GM21423 (cell line): ENCODE measurements at regions not wholly inside any gene's neighbourhood (a gene's known extent, or its start where the extent isn't known, plus 50 kb on each side); places are given as distances from the start of the nearest gene placed in this dataset.
"Not testable (repeated sequence)": the region's sequence is repeated elsewhere in the genome, so short reads cannot be mapped to it uniquely, and the experiment has no call there.

ENCODE experiments used
- ATAC-seq: cut with Tn5 transposase; IDR thresholded peaks from one replicate; pipeline ENCODE4 v1.9.1; 2021; ENCODE audit warnings: mild to moderate bottlenecking, moderate library complexity; ENCODE audit not compliant: unreplicated experiment

DNA sequence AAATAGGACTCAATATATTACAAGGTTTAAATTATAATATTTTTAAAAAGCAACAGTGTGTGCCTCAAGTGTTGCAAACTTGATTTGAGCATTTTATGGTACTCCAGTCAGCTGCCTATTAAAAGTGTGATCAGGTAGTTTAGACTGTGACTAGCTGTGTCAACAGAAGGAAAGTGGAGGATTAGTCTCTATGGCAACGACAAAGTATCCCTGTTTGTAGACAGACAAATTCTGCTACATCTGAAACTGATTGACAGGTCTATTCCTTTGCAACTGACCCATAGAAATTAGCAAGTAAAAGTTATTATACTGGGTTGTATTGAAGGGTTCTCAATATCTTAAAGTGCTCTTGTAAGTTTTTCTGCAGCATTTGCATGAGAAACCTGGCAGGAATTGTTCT lies 249.8 kb upstream of the ARRDC3 start:
- ATAC-seq: no peak

DNA sequence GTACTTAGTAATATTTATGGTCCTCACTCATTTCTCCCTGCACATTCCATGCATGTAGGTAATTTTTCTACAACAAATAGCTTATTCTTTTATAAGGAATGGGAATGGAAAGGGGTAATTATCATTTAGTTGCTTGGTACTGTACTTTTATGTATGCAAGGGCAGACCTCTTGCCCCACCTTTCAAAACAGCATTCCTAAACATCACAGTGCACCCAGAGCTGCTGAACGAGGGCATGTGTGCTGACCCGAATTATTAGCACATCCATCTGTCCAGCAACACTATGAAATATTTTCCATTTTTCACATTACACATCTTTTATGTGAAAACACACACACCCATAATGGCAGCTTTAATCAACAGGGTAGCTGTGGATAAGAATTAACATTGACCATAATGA lies 228.6 kb upstream of the ARRDC3 start:
- no peak for ATAC-seq

GRCh38 chr5:91607675-91608074 lies 224.6 kb upstream of the ARRDC3 start:
- ATAC-seq: no peak

DNA sequence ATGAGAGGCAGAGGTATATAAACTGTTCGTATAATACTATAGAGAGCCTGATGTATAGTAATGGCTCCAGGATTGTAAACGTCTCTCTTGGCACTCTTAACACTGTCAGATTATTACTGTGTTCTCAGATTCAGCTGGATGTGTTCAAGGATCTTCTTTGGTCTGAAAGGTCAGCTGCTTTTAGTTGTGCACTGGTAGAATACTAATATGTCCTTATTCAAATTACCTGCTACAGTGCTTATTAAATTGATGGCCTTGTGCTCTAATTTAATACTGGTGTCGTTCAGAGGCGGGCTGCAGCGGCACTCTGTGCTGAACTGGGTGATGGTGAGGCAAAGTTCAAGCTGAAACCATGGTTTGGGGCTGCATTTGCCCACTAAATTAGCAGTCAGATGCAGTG lies 216.7 kb upstream of the ARRDC3 start:
- no peak for ATAC-seq

DNA sequence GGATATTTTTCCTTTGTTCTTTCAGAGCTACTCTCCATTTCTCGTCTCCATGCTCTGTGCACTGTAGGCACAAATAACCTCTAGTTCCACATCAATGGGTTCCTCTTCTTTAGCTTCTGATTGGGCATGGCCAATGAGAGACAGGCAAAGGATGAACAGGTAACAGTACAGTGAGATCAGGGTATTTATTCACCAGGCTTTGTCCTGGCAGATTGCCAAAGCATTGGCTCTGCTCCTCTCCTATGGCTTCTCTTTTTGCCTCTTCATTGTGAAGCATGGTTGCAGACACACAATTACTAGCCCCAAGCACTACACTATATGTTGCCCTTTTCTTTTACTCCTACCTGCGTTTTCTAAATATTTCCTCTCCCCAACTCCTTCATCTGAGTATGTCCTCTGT lies 215.1 kb upstream of the ARRDC3 start:
- no peak for ATAC-seq

DNA sequence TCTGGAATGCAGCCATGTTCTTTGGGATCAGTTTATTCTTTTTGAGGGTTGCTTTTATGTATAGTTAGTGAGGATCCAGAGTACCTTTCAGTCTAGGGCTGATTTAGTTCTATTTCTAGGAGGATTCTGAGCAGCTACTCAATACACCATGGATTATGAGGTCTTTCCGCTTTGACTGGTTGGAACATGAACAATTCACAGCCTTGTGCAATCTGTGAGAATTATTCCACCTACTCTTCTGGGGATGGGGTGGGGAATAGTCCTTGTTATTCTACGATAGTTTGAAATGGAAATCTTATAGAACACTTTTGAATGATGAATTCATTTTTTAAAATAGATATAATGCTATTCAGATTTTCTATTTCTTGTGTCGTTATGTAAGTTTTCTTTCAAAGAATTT lies 212.3 kb upstream of the ARRDC3 start:
- no peak for ATAC-seq

- ATAC-seq: no peak
Observed at GRCh38 chr5:91591076-91591475, 208.0 kb upstream of the ARRDC3 start.

DNA sequence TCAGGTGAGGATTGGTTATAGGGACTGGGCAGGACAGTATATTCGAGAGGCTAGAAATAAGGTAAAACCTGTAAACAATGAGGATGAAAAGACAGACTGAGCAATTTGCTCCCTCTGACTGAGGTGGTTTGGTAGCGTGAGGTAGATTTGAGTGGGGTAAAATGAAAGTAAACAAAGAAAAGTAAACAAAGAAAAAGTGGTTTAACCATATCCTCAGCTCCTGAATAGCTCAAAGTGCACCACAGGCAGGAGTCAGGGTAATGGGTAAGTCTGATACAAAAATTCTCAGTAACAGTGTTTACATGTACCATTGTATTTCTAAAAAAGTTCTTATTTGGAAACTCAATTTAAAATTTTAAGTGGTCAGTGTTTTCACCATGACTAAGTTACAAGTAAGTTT lies 203.1 kb upstream of the ARRDC3 start:
- no peak for ATAC-seq

GRCh38 chr5:91584352-91584751 lies 201.2 kb upstream of the ARRDC3 start:
- no peak for ATAC-seq

GRCh38 chr5:91566012-91566411 lies 182.9 kb upstream of the ARRDC3 start:
- not testable (repeated sequence) for ATAC-seq

DNA sequence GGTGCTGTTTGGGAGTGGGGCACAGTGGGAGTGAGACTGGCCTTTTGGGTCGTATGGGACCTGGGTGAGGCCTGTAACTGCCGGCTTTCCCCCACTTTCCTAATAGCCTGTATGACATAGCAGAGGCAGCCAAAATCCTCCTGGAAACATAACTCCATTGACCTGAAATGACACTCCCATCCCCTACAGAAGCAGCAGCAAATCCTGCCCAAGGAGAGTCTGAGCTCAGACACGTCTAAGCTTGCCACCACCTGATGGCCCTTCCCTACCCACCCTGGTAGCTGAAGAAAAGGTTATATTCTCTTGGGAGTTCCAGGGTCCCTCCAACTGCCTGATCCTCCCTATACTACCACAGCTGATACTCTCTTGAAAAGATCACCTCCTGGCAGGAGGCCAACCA lies 179.8 kb upstream of the ARRDC3 start:
- no peak for ATAC-seq

- ATAC-seq: no peak
Observed at GRCh38 chr5:91541696-91542095, 158.6 kb upstream of the ARRDC3 start.

DNA sequence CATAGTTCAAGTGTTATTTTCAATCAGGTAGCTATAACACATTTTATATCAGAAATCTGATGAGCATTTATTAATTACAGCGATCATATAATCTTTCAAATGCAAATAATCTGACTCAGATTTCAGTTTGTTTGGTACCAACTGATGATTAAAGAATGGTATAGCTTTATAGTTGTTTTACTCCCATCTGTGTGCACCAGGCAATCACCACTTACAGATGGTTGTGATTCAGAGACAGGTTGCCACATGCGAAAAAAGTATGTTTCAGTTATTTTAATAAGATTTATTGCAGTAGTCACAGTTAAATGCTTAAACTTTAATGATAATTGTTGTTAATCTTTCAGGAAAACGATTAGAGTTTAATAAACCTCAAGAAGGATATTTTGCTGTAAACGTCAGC lies 155.1 kb upstream of the ARRDC3 start:
- no peak for ATAC-seq

DNA sequence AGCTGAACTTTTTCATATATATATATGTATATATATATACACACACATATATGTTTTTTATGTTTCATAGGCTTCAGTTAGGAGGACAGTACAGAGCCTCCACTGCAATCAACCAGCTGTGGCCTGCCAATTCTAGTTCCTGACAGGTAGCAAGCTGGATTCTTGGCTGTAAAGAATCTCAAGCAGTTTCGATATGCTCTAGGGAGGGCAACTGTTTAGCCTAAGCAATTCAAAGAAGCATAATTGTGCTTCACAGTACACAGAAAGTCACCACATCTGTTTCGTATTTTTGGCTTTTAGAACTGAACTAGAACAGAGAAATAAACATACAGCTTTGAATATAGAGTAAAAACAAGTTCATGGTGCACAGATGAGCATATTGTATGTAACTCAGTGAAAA lies 152.4 kb upstream of the ARRDC3 start:
- no peak for ATAC-seq

DNA sequence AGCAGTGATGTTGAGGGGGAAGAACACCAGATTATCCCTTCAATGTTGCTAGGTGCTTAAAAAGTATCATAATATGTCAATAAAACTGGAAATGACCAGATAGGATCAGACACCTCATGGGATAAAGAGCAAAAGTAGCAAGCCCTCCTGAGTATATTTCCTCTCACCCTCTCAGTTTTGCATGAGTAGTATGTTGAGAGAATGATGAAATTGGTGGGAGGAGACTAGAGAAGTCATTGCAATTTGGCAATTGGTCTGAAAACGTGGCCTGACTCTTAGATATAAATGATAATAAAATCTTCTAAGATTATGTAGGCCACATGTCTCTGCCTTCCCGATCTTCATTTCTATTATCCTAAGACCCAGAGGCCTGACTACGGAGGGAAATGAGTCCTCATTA lies 151.2 kb upstream of the ARRDC3 start:
- ATAC-seq: no peak

GRCh38 chr5:91532779-91533178 lies 149.7 kb upstream of the ARRDC3 start:
- no peak for ATAC-seq

GRCh38 chr5:91532281-91532680 lies 149.2 kb upstream of the ARRDC3 start:
- no peak for ATAC-seq

DNA sequence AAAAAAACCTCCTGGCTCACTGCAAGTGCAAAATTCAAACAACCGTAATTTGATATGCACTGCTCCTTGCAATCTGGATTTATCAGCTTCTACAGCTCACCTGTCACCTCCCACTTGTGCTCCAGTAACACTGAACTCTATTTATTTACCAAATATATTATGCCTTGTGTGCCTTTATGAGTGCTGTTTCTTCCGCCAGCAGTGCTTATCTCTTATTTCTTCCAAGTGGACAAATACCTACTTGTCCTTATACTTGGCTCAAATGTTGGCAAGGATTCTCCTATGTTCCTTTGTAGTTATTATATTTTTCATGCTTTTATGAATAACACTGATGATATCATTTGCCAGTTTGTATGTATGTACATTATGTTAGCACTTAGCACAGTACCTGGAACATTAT lies 145.7 kb upstream of the ARRDC3 start:
- no peak for ATAC-seq

GRCh38 chr5:91521785-91522184 lies 138.7 kb upstream of the ARRDC3 start:
- no peak for ATAC-seq

DNA sequence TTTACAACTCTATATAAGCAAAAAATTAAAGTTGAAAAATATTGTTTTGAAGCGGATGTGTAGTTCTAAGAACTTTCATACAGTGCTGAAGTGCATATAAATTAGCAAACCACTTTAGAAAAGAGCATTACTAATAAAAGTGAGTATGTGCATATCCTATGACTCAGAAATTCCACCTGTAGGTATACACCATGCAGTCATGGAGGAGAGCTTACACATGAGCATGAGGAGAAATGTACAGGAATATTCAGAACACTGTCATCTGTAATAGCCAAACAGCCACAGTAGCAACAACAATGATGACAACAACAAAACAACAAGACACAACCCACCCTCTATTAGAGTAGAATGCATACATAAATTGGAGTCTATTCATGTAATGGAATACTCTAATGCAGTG lies 138.2 kb upstream of the ARRDC3 start:
- ATAC-seq: no peak

GRCh38 chr5:91514400-91514799 lies 131.3 kb upstream of the ARRDC3 start:
- ATAC-seq: no peak

GRCh38 chr5:91503321-91503720 lies 120.2 kb upstream of the ARRDC3 start:
- ATAC-seq: no peak

DNA sequence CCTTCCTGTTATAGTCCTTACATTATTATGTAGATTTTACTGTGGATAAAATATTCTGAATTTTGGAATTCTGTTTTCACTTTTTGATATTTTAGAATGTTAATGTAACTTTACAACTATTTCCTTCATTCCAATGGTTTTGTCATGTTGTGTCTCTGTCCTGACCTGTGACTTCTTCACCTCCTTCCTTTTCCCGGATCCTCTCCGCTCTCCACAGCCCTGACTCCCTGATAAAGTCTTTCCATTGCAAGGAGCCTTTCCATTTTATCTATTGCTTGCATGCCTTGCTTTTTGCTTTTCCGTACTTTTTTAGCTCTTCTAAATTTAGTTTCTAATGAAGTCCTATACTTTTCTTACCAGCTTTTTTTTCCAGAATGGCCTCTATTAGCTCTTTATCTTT lies 117.6 kb upstream of the ARRDC3 start:
- ATAC-seq: no peak

GRCh38 chr5:91499943-91500531 lies 116.9 kb upstream of the ARRDC3 start:
- no peak for ATAC-seq
